ENCODE measurements at regions not wholly inside any gene's neighbourhood (a gene's known extent, or its start where the extent isn't known, plus 50 kb on each side); places are given as distances from the start of the nearest gene placed in this dataset.
"Not testable (repeated sequence)": the region's sequence is repeated elsewhere in the genome, so short reads cannot be mapped to it uniquely, and the experiment has no call there.

GRCh38 chr9:85880507-85880906 is 60.4 kb upstream of the NAA35 start:
- DNase-seq (ENCODE audit: low read depth, low spot score), result not testable (repeated sequence)

GRCh38 chr9:85884256-85884655 is 56.7 kb upstream of the NAA35 start:
- no peak for DNase-seq (ENCODE audit: low read depth, low spot score)

- no peak for DNase-seq (ENCODE audit: low read depth, low spot score)
Measured at GRCh38 chr9:85890962-85891361, 50.0 kb upstream of the NAA35 start.
